ENCODE measurements at regions not wholly inside any gene's neighbourhood (a gene's known extent, or its start where the extent isn't known, plus 50 kb on each side); places are given as distances from the start of the nearest gene placed in this dataset.

- Histone ChIP-seq H2AFZ (no peak overlapping the region), H3K27me3 (peaks cover 50% of the 10 kb centered on the region), H3K9me3 (ENCODE audit: low read depth) (no peaks in the 10 kb centered on the region), H3K4me2 (no peak overlapping the region), H3K27ac (no peak overlapping the region), H3K79me2 (no peaks in the 10 kb centered on the region), H3K36me3 (replicated peaks; ENCODE audit: insufficient read depth, low read depth) (no peaks in the 10 kb centered on the region), H3K4me1 (ENCODE audit: insufficient read depth) (no peaks in the 10 kb centered on the region), H3K9me2 (replicated peaks; ENCODE audit: insufficient read depth) (no peaks in the 10 kb centered on the region), H3K4me3 (no peak overlapping the region), H4K20me1 (ENCODE audit: insufficient read depth, poor library complexity, severe bottlenecking) (no peaks in the 10 kb centered on the region)
- DNase-seq (ENCODE audit: low spot score) = no peak
- TF ChIP-seq EZH2phosphoT487 (IDR thresholded peaks at IDR 0.05; ENCODE audit: low read depth, severe bottlenecking, unreplicated experiment) = no peak
- no peak for TF ChIP-seq CTCF (IDR thresholded peaks at IDR 0.05; ENCODE audit: poor library complexity)
- TF ChIP-seq EZH2 (IDR thresholded peaks at IDR 0.05; ENCODE audit: borderline replicate concordance) = no peak
- 72% methylated on average over 7 of the region's 8 CpGs for WGBS (ENCODE audit: low lambda C conversion rate, missing lambda C conversion rate)
These were observed 141.7 kb downstream of the SOX1 start for GRCh38 chr13:112208656-112209055.

- H4K20me1 ChIP-seq (ENCODE audit: insufficient read depth, poor library complexity, severe bottlenecking) = no peaks in the 10 kb centered on the region
- no peak for TF ChIP-seq EZH2 (IDR thresholded peaks at IDR 0.05; ENCODE audit: borderline replicate concordance)
- no peak for TF ChIP-seq CTCF (IDR thresholded peaks at IDR 0.05; ENCODE audit: poor library complexity)
- no peak for TF ChIP-seq EZH2phosphoT487 (IDR thresholded peaks at IDR 0.05; ENCODE audit: low read depth, severe bottlenecking, unreplicated experiment)
- 85% methylated on average over 12 of the region's 12 CpGs for WGBS (ENCODE audit: low lambda C conversion rate, missing lambda C conversion rate)
- H3K4me3 ChIP-seq = no peak overlapping the region
- H3K36me3 ChIP-seq (replicated peaks; ENCODE audit: insufficient read depth, low read depth) = no peaks in the 10 kb centered on the region
- no peak for DNase-seq (ENCODE audit: low spot score)
- no peaks in the 10 kb centered on the region for H3K79me2 ChIP-seq
- no peak overlapping the region for H3K27ac ChIP-seq
- H3K9me3 ChIP-seq (ENCODE audit: low read depth) = no peaks in the 10 kb centered on the region
- H3K4me2 ChIP-seq = no peak overlapping the region
- H3K4me1 ChIP-seq (ENCODE audit: insufficient read depth) = no peaks in the 10 kb centered on the region
- H3K27me3 ChIP-seq = peaks cover 44% of the 10 kb centered on the region
- H3K9me2 ChIP-seq (replicated peaks; ENCODE audit: insufficient read depth) = no peaks in the 10 kb centered on the region
- no peak overlapping the region for H2AFZ ChIP-seq
These were observed 142.3 kb downstream of the SOX1 start for GRCh38 chr13:112209266-112209665.

GRCh38 chr13:112209711-112210110, 142.8 kb downstream of the SOX1 start:
- H3K27me3 ChIP-seq = peaks cover 39% of the 10 kb centered on the region
- WGBS (ENCODE audit: low lambda C conversion rate, missing lambda C conversion rate) = 91% methylated on average over 6 of the region's 9 CpGs
- H3K36me3 ChIP-seq (replicated peaks; ENCODE audit: insufficient read depth, low read depth) = no peaks in the 10 kb centered on the region
- H4K20me1 ChIP-seq (ENCODE audit: insufficient read depth, poor library complexity, severe bottlenecking) = no peaks in the 10 kb centered on the region
- H3K79me2 ChIP-seq = no peaks in the 10 kb centered on the region
- no peaks in the 10 kb centered on the region for H3K9me3 ChIP-seq (ENCODE audit: low read depth)
- H3K27ac ChIP-seq = no peak overlapping the region
- H2AFZ ChIP-seq = no peak overlapping the region
- TF ChIP-seq EZH2phosphoT487 (IDR thresholded peaks at IDR 0.05; ENCODE audit: low read depth, severe bottlenecking, unreplicated experiment) = no peak
- no peak for TF ChIP-seq CTCF (IDR thresholded peaks at IDR 0.05; ENCODE audit: poor library complexity)
- no peak for TF ChIP-seq EZH2 (IDR thresholded peaks at IDR 0.05; ENCODE audit: borderline replicate concordance)
- no peak overlapping the region for H3K4me3 ChIP-seq
- H3K4me2 ChIP-seq = no peak overlapping the region
- no peak for DNase-seq (ENCODE audit: low spot score)
- no peaks in the 10 kb centered on the region for H3K9me2 ChIP-seq (replicated peaks; ENCODE audit: insufficient read depth)
- no peaks in the 10 kb centered on the region for H3K4me1 ChIP-seq (ENCODE audit: insufficient read depth)

GRCh38 chr13:112210371-112210770, 143.4 kb downstream of the SOX1 start:
- Histone ChIP-seq H3K79me2 (no peaks in the 10 kb centered on the region), H3K4me3 (no peak overlapping the region), H3K27ac (no peak overlapping the region), H3K9me3 (ENCODE audit: low read depth) (no peaks in the 10 kb centered on the region), H3K36me3 (replicated peaks; ENCODE audit: insufficient read depth, low read depth) (no peaks in the 10 kb centered on the region), H4K20me1 (ENCODE audit: insufficient read depth, poor library complexity, severe bottlenecking) (no peaks in the 10 kb centered on the region), H3K4me1 (ENCODE audit: insufficient read depth) (no peaks in the 10 kb centered on the region), H3K4me2 (no peak overlapping the region), H2AFZ (no peak overlapping the region), H3K9me2 (replicated peaks; ENCODE audit: insufficient read depth) (no peaks in the 10 kb centered on the region), H3K27me3 (peaks cover 33% of the 10 kb centered on the region)
- WGBS (ENCODE audit: low lambda C conversion rate, missing lambda C conversion rate) = 67% methylated on average over 11 of the region's 11 CpGs
- TF ChIP-seq CTCF (IDR thresholded peaks at IDR 0.05; ENCODE audit: poor library complexity) (no peak), EZH2 (IDR thresholded peaks at IDR 0.05; ENCODE audit: borderline replicate concordance) (no peak), EZH2phosphoT487 (IDR thresholded peaks at IDR 0.05; ENCODE audit: low read depth, severe bottlenecking, unreplicated experiment) (no peak)
- DNase-seq (ENCODE audit: low spot score) = no peak
